HL-60 (cell line): ENCODE measurements at regions not wholly inside any gene's neighbourhood (a gene's known extent, or its start where the extent isn't known, plus 50 kb on each side); places are given as distances from the start of the nearest gene placed in this dataset.

ENCODE experiments used
- DNase-seq, 2 experiments: peaks; one replicate each; pipeline ENCODE4 v3.0.0-alpha.2; 2010 to 2020; ENCODE audit warnings: low read depth in 1 of 2, low spot score in 1 of 2
- H3K27ac ChIP-seq: fragments of 250-450 bp; sonication (Bioruptor Pico); replicated peaks from 2 replicates; pipeline ENCODE4 v1.5.1; 2020; ENCODE audit warnings: mild to moderate bottlenecking, moderate library complexity
- H3K27me3 ChIP-seq: fragments of 250-450 bp; sonication (Bioruptor Pico); 2 replicates; pipeline ENCODE4 v1.5.1; 2021; ENCODE audit warnings: mild to moderate bottlenecking, moderate library complexity; ENCODE audit not compliant: insufficient read depth, poor library complexity, severe bottlenecking
- H3K4me3 ChIP-seq: replicated peaks from 2 replicates; pipeline ENCODE4 v1.5.1; 2011; ENCODE audit warnings: mild to moderate bottlenecking, control low read depth, low read length; ENCODE audit not compliant: insufficient read depth
- GABPA ChIP-seq: IDR thresholded peaks from 2 replicates; pipeline ENCODE4 v1.6.1; 2012; ENCODE audit warnings: low read depth
- POLR2AphosphoS5 ChIP-seq: IDR thresholded peaks from 2 replicates; pipeline ENCODE4 v1.6.1; 2012; ENCODE audit warnings: low read depth
- SPI1 ChIP-seq: IDR thresholded peaks from 2 replicates; pipeline ENCODE4 v1.6.1; 2012; ENCODE audit warnings: low read depth, mild to moderate bottlenecking, borderline replicate concordance
- TF ChIP-seq, protein P1 (sequence below): IDR thresholded peaks from one replicate; pipeline ENCODE4 v1.5.1; 2011; ENCODE audit warnings: low read length, control low read depth, inconsistent platforms; ENCODE audit not compliant: insufficient read depth
- TF ChIP-seq, protein P2 (sequence below): IDR thresholded peaks from 2 replicates; pipeline ENCODE4 v1.6.1; 2012; ENCODE audit warnings: low read depth; ENCODE audit not compliant: insufficient replicate concordance

DNA sequence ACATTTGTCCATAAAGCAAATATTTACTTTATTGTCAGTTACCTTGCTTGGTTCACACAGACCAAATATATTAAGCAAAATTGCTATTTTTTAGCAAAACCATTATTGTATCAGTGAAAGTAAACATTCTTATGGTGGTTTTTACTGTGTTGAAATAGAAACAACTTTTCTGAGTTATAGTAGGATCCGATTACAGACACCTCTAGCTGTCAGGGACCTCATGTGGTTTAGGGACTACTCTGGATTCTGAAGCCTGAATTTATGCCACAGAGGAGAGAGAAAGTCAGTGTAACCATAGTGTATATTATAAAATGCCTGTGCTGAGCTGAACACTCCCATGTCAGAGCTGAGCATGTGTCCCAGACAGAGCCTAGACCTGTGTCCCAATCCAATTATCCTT is 287.5 kb downstream of the FLRT2 start:
- Histone ChIP-seq H3K27ac (no peak overlapping the region), H3K4me3 (no peak overlapping the region), H3K27me3 (no peaks in the 10 kb centered on the region)
- TF ChIP-seq GABPA (no peak), SPI1 (no peak), POLR2AphosphoS5 (no peak)
- TF ChIP-seq, protein P1, sequence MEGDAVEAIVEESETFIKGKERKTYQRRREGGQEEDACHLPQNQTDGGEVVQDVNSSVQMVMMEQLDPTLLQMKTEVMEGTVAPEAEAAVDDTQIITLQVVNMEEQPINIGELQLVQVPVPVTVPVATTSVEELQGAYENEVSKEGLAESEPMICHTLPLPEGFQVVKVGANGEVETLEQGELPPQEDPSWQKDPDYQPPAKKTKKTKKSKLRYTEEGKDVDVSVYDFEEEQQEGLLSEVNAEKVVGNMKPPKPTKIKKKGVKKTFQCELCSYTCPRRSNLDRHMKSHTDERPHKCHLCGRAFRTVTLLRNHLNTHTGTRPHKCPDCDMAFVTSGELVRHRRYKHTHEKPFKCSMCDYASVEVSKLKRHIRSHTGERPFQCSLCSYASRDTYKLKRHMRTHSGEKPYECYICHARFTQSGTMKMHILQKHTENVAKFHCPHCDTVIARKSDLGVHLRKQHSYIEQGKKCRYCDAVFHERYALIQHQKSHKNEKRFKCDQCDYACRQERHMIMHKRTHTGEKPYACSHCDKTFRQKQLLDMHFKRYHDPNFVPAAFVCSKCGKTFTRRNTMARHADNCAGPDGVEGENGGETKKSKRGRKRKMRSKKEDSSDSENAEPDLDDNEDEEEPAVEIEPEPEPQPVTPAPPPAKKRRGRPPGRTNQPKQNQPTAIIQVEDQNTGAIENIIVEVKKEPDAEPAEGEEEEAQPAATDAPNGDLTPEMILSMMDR, result no peak
- TF ChIP-seq, protein P2, sequence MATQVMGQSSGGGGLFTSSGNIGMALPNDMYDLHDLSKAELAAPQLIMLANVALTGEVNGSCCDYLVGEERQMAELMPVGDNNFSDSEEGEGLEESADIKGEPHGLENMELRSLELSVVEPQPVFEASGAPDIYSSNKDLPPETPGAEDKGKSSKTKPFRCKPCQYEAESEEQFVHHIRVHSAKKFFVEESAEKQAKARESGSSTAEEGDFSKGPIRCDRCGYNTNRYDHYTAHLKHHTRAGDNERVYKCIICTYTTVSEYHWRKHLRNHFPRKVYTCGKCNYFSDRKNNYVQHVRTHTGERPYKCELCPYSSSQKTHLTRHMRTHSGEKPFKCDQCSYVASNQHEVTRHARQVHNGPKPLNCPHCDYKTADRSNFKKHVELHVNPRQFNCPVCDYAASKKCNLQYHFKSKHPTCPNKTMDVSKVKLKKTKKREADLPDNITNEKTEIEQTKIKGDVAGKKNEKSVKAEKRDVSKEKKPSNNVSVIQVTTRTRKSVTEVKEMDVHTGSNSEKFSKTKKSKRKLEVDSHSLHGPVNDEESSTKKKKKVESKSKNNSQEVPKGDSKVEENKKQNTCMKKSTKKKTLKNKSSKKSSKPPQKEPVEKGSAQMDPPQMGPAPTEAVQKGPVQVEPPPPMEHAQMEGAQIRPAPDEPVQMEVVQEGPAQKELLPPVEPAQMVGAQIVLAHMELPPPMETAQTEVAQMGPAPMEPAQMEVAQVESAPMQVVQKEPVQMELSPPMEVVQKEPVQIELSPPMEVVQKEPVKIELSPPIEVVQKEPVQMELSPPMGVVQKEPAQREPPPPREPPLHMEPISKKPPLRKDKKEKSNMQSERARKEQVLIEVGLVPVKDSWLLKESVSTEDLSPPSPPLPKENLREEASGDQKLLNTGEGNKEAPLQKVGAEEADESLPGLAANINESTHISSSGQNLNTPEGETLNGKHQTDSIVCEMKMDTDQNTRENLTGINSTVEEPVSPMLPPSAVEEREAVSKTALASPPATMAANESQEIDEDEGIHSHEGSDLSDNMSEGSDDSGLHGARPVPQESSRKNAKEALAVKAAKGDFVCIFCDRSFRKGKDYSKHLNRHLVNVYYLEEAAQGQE, result no peak
- no peak for DNase-seq

GRCh38 chr14:85813040-85813439 is 283.1 kb downstream of the FLRT2 start:
- TF ChIP-seq, protein P2, result no peak
- Histone ChIP-seq H3K27me3 (no peaks in the 10 kb centered on the region), H3K4me3 (no peak overlapping the region), H3K27ac (no peak overlapping the region)
- DNase-seq, result no peak

GRCh38 chr14:85811340-85811739 is 281.4 kb downstream of the FLRT2 start:
- no peak for DNase-seq
- H3K27me3 ChIP-seq, result no peaks in the 10 kb centered on the region
- TF ChIP-seq, protein P1, result no peak
- TF ChIP-seq GABPA (no peak), POLR2AphosphoS5 (no peak), SPI1 (no peak)
- TF ChIP-seq, protein P2, result no peak
- H3K4me3 ChIP-seq, result no peak overlapping the region
- no peak overlapping the region for H3K27ac ChIP-seq

DNA sequence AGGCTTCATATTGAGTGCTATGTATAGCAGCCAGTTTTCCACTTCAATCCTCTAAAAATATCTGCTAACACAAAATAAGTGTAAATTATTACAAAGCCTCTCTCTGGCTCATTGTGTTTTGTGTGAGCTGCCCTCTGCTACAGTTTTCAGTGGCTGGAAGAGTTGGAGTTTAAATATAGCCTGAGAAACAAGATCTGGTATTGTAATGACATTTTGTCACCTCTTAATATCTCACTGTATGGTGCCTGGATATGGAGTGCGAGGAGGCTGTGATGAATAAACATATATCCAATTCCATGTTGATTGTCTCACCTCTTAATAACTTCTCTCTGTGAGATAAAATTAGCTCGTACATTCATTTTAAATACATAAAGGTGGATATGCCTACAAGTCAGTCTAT is 269.7 kb downstream of the FLRT2 start:
- no peaks in the 10 kb centered on the region for H3K27me3 ChIP-seq
- no peak overlapping the region for H3K4me3 ChIP-seq
- DNase-seq, result no peak
- TF ChIP-seq SPI1, result no peak
- TF ChIP-seq, protein P1, result no peak
- TF ChIP-seq POLR2AphosphoS5, result no peak
- TF ChIP-seq GABPA, result no peak
- TF ChIP-seq, protein P2, result no peak
- no peak overlapping the region for H3K27ac ChIP-seq
